Transverse colon (tissue), 4 donors: ENCODE measurements at regions not wholly inside any gene's neighbourhood (a gene's known extent, or its start where the extent isn't known, plus 50 kb on each side); places are given as distances from the start of the nearest gene placed in this dataset.
A peak's percentile ranks its signal among the peaks of the same experiment; 100 is the strongest.

Experiments used
- DNase-seq: peaks from one replicate; pipeline ENCODE4 v3.0.0-alpha.2; 2019
- H3K27ac ChIP-seq, 4 donors: fragments of 200-600 bp; sonication (generic); 2 replicates each; pipeline ENCODE4 v1.5.1; 2016 to 2018; ENCODE audit warnings: inconsistent platforms in 4 of 4
- H3K27me3 ChIP-seq: fragments of 200-600 bp; sonication (generic); 2 replicates; pipeline ENCODE4 v1.5.1; 2017; ENCODE audit warnings: inconsistent platforms
- H3K36me3 ChIP-seq, 4 donors: fragments of 200-600 bp; sonication (generic); 2 replicates each; pipeline ENCODE4 v1.5.1; 2017 to 2019; ENCODE audit warnings: inconsistent platforms in 4 of 4
- H3K4me1 ChIP-seq, 4 donors: fragments of 200-600 bp; sonication (generic); 2 replicates each; pipeline ENCODE4 v1.5.1; 2017 to 2020; ENCODE audit warnings: inconsistent platforms in 4 of 4
- H3K4me3 ChIP-seq, 4 donors: fragments of 200-600 bp; sonication (generic); 1 replicate in 1 of 4; 2 replicates in 3 of 4; pipeline versions ENCODE4 v1.5.1 to v1.6.1; 2017 to 2019; ENCODE audit warnings: inconsistent platforms in 4 of 4
- H3K9me3 ChIP-seq, 2 donors: fragments of 200-600 bp; sonication (generic); 2 replicates each; pipeline ENCODE4 v1.5.1; 2017 to 2019; ENCODE audit warnings: inconsistent platforms in 2 of 2
- CTCF ChIP-seq, 5 experiments: fragments of 200-600 bp in 3 of 5; fragments of 450-650 bp in 2 of 5; sonication (generic) in 3 of 5; IDR thresholded peaks; 1 replicate in 2 of 5; 2 replicates in 3 of 5; pipeline ENCODE4 v1.5.1; 2016 to 2017; ENCODE audit warnings: antibody characterized with exemption in 5 of 5, inconsistent platforms in 3 of 5, mild to moderate bottlenecking in 2 of 5, moderate library complexity in 1 of 5
- EP300 ChIP-seq: sonication (generic); formaldehyde crosslinking; IDR thresholded peaks from one replicate; pipeline ENCODE4 v1.6.1; 2017; ENCODE audit warnings: antibody characterized with exemption, low read depth
- POLR2A ChIP-seq: fragments of 450-650 bp; IDR thresholded peaks from one replicate; pipeline ENCODE4 v1.6.1; 2016; ENCODE audit warnings: antibody characterized with exemption, mild to moderate bottlenecking, moderate library complexity
- POLR2AphosphoS5 ChIP-seq, 3 donors: sonication (generic); formaldehyde crosslinking; IDR thresholded peaks; one replicate each; pipeline ENCODE4 v1.6.1; 2016; ENCODE audit warnings: antibody characterized with exemption in 3 of 3
- WGBS, 2 donors: methylation state at CpG; one replicate each; pipeline ENCODE4 v1.1.5; 2018; ENCODE audit warnings: low coverage in 1 of 2; 5-methylcytosine and 5-hydroxymethylcytosine counted together
- in situ Hi-C, 4 donors: fragments of 200-750 bp; cut with MboI; loops; one replicate each; pipeline versions ENCODE4 v1.15.0 to v1.15.1; 2017; ENCODE audit warnings: low sequenced_read_pairs in 3 of 4, low pct_ligation_motif_present in 1 of 4, low pct_unique_long_range_greater_than_20kb in 1 of 4
- intact Hi-C: fragments of 100-400 bp; cut with DNase I; formaldehyde crosslinking; loops from one replicate; pipeline ENCODE4 v1.15.1; 2023; ENCODE audit warnings: low total_unique reads

DNA sequence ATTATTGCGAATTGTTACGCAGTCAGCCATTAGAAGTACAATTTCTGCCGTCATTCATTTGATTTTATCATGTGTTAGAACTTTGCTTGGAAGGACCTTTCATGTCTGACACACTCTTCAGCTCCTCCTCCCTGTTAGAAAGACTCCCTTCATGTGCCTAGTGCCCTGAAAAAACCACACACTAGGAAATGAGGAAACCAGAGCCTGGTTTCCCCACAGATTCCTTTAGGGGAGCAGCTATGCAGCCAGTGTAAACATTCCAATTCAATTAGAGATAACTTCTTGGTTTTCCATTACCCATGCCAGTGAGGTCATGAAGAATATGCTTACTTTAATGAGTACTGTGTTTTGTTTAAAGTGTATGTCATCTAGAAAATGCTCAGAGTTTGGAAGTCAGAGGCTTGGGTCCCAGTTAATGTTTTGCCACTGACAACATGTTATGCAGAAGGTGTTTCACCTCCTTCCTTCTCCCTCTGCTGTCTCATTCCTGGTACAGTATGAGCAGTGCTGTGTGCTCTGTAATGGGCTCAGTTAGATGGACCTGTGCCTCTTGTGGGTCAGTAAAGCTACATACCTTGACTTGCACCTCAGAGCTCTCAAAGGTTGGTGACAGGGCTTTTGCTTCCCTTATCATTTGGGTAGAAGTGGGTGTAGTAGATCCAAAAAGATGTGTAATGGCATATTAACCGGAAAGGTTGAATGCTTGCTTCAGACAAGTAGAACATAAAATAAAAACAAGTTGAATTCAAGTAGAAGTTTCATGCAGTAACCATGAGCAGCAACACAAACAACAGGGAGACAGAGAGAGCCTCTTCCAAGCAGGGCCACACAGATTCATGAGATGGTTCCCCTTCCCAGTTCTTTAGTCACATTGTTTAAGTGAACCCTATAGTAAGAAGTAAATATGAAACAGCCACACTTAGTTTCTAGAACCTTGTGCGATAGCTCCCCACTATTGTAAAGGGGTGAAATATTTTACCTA, 52.6 kb upstream of the TNFAIP8 start:
- Histone ChIP-seq H3K27ac (peak overlapping the region; percentile 2 to 39 (median 24)), H3K4me3 (no peak overlapping the region), H3K9me3 (no peaks in the 10 kb centered on the region), H3K4me1 (peaks cover 3 to 29% (median 7%) of the 10 kb centered on the region in 4 donors), H3K36me3 (no peaks in the 10 kb centered on the region), H3K27me3 (no peaks in the 10 kb centered on the region)
- TF ChIP-seq POLR2AphosphoS5 (IDR thresholded peaks at IDR 0.05) (peak in 1 of 3 donors; percentile 12), POLR2A (no peak), EP300 (no peak), CTCF (IDR thresholded peaks at IDR 0.05) (no peak)
- 80 to 86% methylated on average over 5 of the region's 5 CpGs for WGBS, 2 donors
- DNase-seq: no peak
- in situ Hi-C loops (no loop called here), intact Hi-C loops (no loop called here)

DNA sequence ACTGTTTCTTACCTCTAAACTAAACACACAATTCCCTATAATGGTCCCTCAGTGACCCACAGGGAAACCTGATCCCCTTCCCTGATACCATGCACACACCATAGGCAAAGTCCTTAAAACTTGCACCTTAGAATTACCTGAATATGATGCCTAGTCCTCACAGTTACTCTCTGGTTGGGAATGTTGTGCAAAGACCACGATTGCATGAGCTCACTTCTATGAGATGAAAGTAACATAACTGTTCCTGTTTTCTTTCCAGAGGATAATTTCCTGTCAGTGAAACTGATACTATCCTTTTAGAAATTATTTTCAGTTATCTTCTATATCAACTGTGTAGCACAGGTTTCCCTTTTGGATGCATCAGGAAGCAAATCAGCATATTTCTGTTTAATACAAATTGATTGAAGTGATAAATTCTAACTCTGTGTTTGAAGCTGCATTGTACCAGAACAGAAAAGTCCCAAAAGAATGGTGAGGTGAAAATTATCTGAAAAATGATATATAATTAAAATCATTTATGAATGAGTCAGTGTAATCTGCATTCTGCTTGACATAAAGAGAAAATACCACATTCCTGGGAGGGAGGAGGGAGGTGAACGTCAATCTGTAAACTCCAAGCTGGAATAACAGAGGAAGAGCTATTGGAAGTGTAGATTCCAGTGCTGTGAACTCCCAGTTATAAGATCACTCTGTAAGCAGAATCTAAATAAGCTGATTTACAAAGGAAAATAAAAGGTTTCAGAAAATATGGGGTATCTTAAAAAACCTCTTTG, 51.2 kb upstream of the TNFAIP8 start:
- H3K27ac ChIP-seq: peak overlapping the region in 1 of 4 donors; percentile 39
- intact Hi-C loops: no loop called here
- in situ Hi-C loops: no loop called here
- no peak for TF ChIP-seq POLR2AphosphoS5 (IDR thresholded peaks at IDR 0.05)
- no peak for TF ChIP-seq POLR2A
- TF ChIP-seq EP300: no peak
- no peak for TF ChIP-seq CTCF (IDR thresholded peaks at IDR 0.05)
- H3K4me3 ChIP-seq: no peak overlapping the region
- no peaks in the 10 kb centered on the region for H3K36me3 ChIP-seq
- no peaks in the 10 kb centered on the region for H3K27me3 ChIP-seq
- DNase-seq: no peak
- no peaks in the 10 kb centered on the region for H3K9me3 ChIP-seq
- WGBS, 2 donors: 60 to 71% methylated on average over 2 of the region's 2 CpGs
- H3K4me1 ChIP-seq: peaks cover 3 to 32% (median 7%) of the 10 kb centered on the region in 4 donors
